PC-9 (cell line): ENCODE measurements at regions not wholly inside any gene's neighbourhood (a gene's known extent, or its start where the extent isn't known, plus 50 kb on each side); places are given as distances from the start of the nearest gene placed in this dataset.

ENCODE experiments used
- CTCF ChIP-seq: fragments of 200-600 bp; sonication (generic); conservative IDR thresholded peaks from 2 replicates; pipeline ENCODE4 v1.6.1; 2017; ENCODE audit warnings: mixed run types, antibody characterized with exemption, mild to moderate bottlenecking, moderate library complexity
- EZH2 ChIP-seq: fragments of 200-600 bp; sonication (generic); IDR thresholded peaks from 2 replicates; pipeline ENCODE4 v1.8.0; 2017; ENCODE audit warnings: antibody characterized with exemption, low read depth

- TF ChIP-seq CTCF (no peak), EZH2 (no peak)
These were observed 113.6 kb downstream of the CCER1 start for GRCh38 chr12:90841336-90841735.
